KMS-11 (cell line): ENCODE measurements at regions not wholly inside any gene's neighbourhood (a gene's known extent, or its start where the extent isn't known, plus 50 kb on each side); places are given as distances from the start of the nearest gene placed in this dataset.
"Not testable (repeated sequence)": the region's sequence is repeated elsewhere in the genome, so short reads cannot be mapped to it uniquely, and the experiment has no call there.

Experiments used
- H2AFZ ChIP-seq: fragments of 200-600 bp; sonication (generic); 2 replicates; pipeline ENCODE4 v1.6.1; 2016; ENCODE audit warnings: antibody characterized with exemption, mixed run types, low read depth
- H3K27ac ChIP-seq: fragments of 200-600 bp; sonication (generic); 2 replicates; pipeline ENCODE4 v1.6.1; 2016; ENCODE audit warnings: mild to moderate bottlenecking, mixed run types
- H3K27me3 ChIP-seq: fragments of 200-600 bp; sonication (generic); 2 replicates; pipeline ENCODE4 v1.6.1; 2017; ENCODE audit warnings: mild to moderate bottlenecking, low read depth, mixed run types, moderate library complexity; ENCODE audit not compliant: insufficient read depth
- H3K36me3 ChIP-seq: fragments of 200-600 bp; sonication (generic); 2 replicates; pipeline ENCODE4 v1.6.1; 2017; ENCODE audit warnings: mild to moderate bottlenecking, mixed run types; ENCODE audit not compliant: insufficient read depth
- H3K4me1 ChIP-seq: fragments of 200-600 bp; sonication (generic); 2 replicates; pipeline ENCODE4 v1.6.1; 2016; ENCODE audit warnings: mild to moderate bottlenecking, low read depth, mixed run types; ENCODE audit not compliant: poor library complexity, severe bottlenecking
- H3K4me2 ChIP-seq: fragments of 200-600 bp; sonication (generic); 2 replicates; pipeline ENCODE4 v1.7.0; 2016; ENCODE audit warnings: mild to moderate bottlenecking, mixed run types
- H3K4me3 ChIP-seq: fragments of 200-600 bp; sonication (generic); IDR thresholded peaks from 2 replicates; pipeline ENCODE4 v1.6.1; 2017; ENCODE audit warnings: low read depth, low read length, mixed read lengths; ENCODE audit not compliant: insufficient read depth
- H3K79me2 ChIP-seq: fragments of 200-600 bp; sonication (generic); 2 replicates; pipeline ENCODE4 v1.6.1; 2016; ENCODE audit warnings: low read depth, mixed run types; ENCODE audit not compliant: insufficient read depth
- H3K9ac ChIP-seq: fragments of 200-600 bp; sonication (generic); 2 replicates; pipeline ENCODE4 v1.6.1; 2016; ENCODE audit warnings: mild to moderate bottlenecking, mixed run types
- H4K20me1 ChIP-seq: fragments of 200-600 bp; sonication (generic); 2 replicates; pipeline ENCODE4 v1.6.1; 2016; ENCODE audit warnings: mild to moderate bottlenecking, mixed run types; ENCODE audit not compliant: insufficient read depth
- TF ChIP-seq, protein P1 (sequence below): fragments of 200-600 bp; sonication (generic); conservative IDR thresholded peaks from 2 replicates; pipeline ENCODE4 v1.6.1; 2017; ENCODE audit warnings: low read depth, mild to moderate bottlenecking, antibody characterized with exemption, low read length, moderate library complexity, mixed read lengths

DNA sequence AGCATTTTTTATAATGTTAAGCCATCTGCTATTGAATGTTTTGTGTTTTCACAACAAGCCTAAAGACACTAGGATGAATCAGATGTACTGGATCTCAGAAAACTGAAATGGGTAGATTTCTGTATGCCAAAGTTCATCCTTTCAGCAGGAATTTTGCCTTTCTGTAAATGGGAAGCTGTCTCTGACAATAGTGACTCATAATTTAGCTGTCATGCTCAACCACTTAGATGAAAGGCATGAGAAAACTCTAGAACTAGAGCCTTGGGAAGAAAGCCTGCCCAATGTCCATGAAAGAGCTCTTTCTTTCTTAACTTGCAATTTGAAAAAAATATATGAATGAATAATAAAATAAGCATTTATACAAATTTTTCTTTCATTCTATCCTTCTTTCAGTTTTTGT lies 616.0 kb upstream of the EDIL3 start:
- no peak overlapping the region for H3K27ac ChIP-seq
- TF ChIP-seq, protein P1, sequence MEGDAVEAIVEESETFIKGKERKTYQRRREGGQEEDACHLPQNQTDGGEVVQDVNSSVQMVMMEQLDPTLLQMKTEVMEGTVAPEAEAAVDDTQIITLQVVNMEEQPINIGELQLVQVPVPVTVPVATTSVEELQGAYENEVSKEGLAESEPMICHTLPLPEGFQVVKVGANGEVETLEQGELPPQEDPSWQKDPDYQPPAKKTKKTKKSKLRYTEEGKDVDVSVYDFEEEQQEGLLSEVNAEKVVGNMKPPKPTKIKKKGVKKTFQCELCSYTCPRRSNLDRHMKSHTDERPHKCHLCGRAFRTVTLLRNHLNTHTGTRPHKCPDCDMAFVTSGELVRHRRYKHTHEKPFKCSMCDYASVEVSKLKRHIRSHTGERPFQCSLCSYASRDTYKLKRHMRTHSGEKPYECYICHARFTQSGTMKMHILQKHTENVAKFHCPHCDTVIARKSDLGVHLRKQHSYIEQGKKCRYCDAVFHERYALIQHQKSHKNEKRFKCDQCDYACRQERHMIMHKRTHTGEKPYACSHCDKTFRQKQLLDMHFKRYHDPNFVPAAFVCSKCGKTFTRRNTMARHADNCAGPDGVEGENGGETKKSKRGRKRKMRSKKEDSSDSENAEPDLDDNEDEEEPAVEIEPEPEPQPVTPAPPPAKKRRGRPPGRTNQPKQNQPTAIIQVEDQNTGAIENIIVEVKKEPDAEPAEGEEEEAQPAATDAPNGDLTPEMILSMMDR: no peak
- no peak overlapping the region for H3K9ac ChIP-seq
- no peak overlapping the region for H2AFZ ChIP-seq
- H3K27me3 ChIP-seq: no peaks in the 10 kb centered on the region
- H3K4me3 ChIP-seq: no peak overlapping the region
- no peaks in the 10 kb centered on the region for H3K36me3 ChIP-seq
- no peaks in the 10 kb centered on the region for H4K20me1 ChIP-seq
- no peaks in the 10 kb centered on the region for H3K79me2 ChIP-seq
- H3K4me1 ChIP-seq: no peaks in the 10 kb centered on the region
- no peak overlapping the region for H3K4me2 ChIP-seq

DNA sequence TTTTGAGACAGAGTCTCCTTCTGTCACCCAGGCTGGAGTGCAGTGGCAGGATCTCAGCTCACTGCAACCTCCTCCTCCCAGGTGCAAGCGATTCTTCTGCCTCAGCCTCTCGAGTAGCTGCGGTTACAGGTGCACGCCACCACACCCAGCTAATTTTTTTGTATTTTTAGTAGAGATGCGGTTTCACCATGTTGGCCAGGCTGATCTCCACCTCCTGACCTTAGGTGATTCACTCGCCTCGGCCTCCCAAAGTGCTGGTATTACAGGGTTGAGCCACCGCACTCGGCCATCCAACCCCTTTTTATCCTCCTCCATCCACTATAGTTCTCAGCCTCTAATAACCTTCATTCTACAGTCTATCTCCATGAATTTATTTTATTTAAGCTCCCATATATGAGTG lies 617.3 kb upstream of the EDIL3 start:
- not testable (repeated sequence) for H3K9ac ChIP-seq, H3K4me1 ChIP-seq, H3K36me3 ChIP-seq

DNA sequence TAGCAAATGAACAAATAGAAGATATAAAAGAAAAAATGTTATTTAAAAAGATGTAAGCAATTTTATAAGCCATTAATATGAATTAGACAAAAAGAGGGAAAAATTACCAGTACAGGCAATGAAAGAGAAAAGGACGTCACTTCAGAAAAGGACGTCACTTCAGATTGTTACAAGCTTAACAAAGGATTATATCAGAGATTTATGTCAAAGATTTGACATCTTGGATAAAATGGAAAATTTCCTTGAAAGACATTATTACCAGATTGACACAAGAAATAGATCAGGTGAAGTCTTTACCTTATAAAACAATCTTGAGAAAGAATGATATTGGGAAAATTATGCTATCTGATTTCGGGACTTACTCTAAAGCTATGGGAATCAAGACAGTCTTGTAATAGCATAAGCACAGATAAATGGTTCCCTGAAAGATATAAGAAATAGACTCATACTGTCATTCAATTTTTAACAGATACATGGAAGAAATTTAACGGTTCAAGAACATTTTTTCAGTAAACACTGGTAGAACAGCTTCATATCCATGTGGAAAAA lies 625.4 kb upstream of the EDIL3 start:
- Histone ChIP-seq H3K9ac (no peak overlapping the region), H3K4me1 (no peaks in the 10 kb centered on the region), H3K27ac (no peak overlapping the region), H4K20me1 (no peaks in the 10 kb centered on the region), H3K4me2 (no peak overlapping the region), H2AFZ (no peak overlapping the region), H3K36me3 (no peaks in the 10 kb centered on the region), H3K79me2 (no peaks in the 10 kb centered on the region), H3K27me3 (no peaks in the 10 kb centered on the region), H3K4me3 (no peak overlapping the region)
- TF ChIP-seq, protein P1: no peak

More for the DNA sequence above, 617.3 kb upstream of the EDIL3 start:
- H3K4me3 ChIP-seq, H4K20me1 ChIP-seq, H2AFZ ChIP-seq, H3K4me2 ChIP-seq, H3K79me2 ChIP-seq, H3K27me3 ChIP-seq, H3K27ac ChIP-seq: not testable (repeated sequence)

DNA sequence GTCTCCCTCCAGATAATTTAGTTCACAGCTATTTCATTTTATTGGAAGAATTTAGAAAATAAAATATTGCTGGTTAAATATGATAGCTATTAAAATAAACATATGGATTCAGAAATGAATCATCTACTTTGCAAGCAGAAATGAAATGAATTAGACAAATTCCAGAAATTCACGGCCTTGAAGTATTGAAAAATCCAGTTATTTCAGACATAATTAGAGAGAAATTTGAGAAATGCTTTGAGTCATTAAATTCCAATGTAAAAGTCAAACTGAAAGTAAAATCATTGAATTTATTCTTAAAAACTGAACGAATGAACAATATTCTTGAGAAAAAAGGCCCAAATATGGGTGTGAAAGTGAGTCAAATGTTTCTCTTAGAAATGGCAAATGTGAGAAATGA lies 632.6 kb upstream of the EDIL3 start:
- H3K4me2 ChIP-seq: no peak overlapping the region
- H2AFZ ChIP-seq: no peak overlapping the region

More for the DNA sequence above, 632.6 kb upstream of the EDIL3 start:
- H3K9ac ChIP-seq: no peak overlapping the region
- H4K20me1 ChIP-seq: no peaks in the 10 kb centered on the region
- no peaks in the 10 kb centered on the region for H3K27me3 ChIP-seq
- TF ChIP-seq, protein P1: no peak
- H3K4me1 ChIP-seq: no peaks in the 10 kb centered on the region
- H3K4me3 ChIP-seq: no peak overlapping the region
- no peaks in the 10 kb centered on the region for H3K36me3 ChIP-seq
- no peak overlapping the region for H3K27ac ChIP-seq
- no peaks in the 10 kb centered on the region for H3K79me2 ChIP-seq
